GM18868 (cell line): ENCODE measurements at regions not wholly inside any gene's neighbourhood (a gene's known extent, or its start where the extent isn't known, plus 50 kb on each side); places are given as distances from the start of the nearest gene placed in this dataset.

Experiments
- ATAC-seq: cut with Tn5 transposase; IDR thresholded peaks from one replicate; pipeline ENCODE4 v1.9.1; 2021; ENCODE audit warnings: mild to moderate bottlenecking, moderate library complexity; ENCODE audit not compliant: unreplicated experiment

- no peak for ATAC-seq
Observed at GRCh38 chr10:78383378-78384048, 349.9 kb downstream of the RPS24 start.

GRCh38 chr10:78384049-78384431, 350.4 kb downstream of the RPS24 start:
- no peak for ATAC-seq

- ATAC-seq: no peak
Observed at GRCh38 chr10:78385599-78385998, 351.9 kb downstream of the RPS24 start.

- ATAC-seq: no peak
Observed at GRCh38 chr10:78386509-78386908, 352.8 kb downstream of the RPS24 start.

GRCh38 chr10:78388331-78389050, 354.8 kb downstream of the RPS24 start:
- ATAC-seq: no peak

- ATAC-seq: no peak
Observed at GRCh38 chr10:78389419-78389818, 355.8 kb downstream of the RPS24 start.

GRCh38 chr10:78390051-78390450, 356.4 kb downstream of the RPS24 start:
- ATAC-seq: no peak

GRCh38 chr10:78390817-78391216, 357.2 kb downstream of the RPS24 start:
- ATAC-seq: no peak

GRCh38 chr10:78391585-78391984, 357.9 kb downstream of the RPS24 start:
- no peak for ATAC-seq

GRCh38 chr10:78392197-78392596, 358.5 kb downstream of the RPS24 start:
- ATAC-seq: no peak

- no peak for ATAC-seq
Observed at GRCh38 chr10:78393094-78393493, 359.4 kb downstream of the RPS24 start.

GRCh38 chr10:78394047-78394446, 360.4 kb downstream of the RPS24 start:
- no peak for ATAC-seq

- ATAC-seq: no peak
Observed at GRCh38 chr10:78395162-78395561, 361.5 kb downstream of the RPS24 start.

- no peak for ATAC-seq
Observed at GRCh38 chr10:78396754-78397153, 363.1 kb downstream of the RPS24 start.

- no peak for ATAC-seq
Observed at GRCh38 chr10:78397786-78398185, 364.1 kb downstream of the RPS24 start.

- no peak for ATAC-seq
Observed at GRCh38 chr10:78398382-78398781, 364.7 kb downstream of the RPS24 start.

GRCh38 chr10:78401624-78402367, 368.1 kb downstream of the RPS24 start:
- no peak for ATAC-seq

GRCh38 chr10:78402591-78402990, 368.9 kb downstream of the RPS24 start:
- ATAC-seq: no peak

- no peak for ATAC-seq
Observed at GRCh38 chr10:78403781-78404180, 370.1 kb downstream of the RPS24 start.

- ATAC-seq: no peak
Observed at GRCh38 chr10:78404296-78404695, 370.6 kb downstream of the RPS24 start.

- ATAC-seq: no peak
Observed at GRCh38 chr10:78405231-78405630, 371.6 kb downstream of the RPS24 start.

- no peak for ATAC-seq
Observed at GRCh38 chr10:78405736-78406135, 372.1 kb downstream of the RPS24 start.
